IMR-90 (cell line): ENCODE measurements at regions not wholly inside any gene's neighbourhood (a gene's known extent, or its start where the extent isn't known, plus 50 kb on each side); places are given as distances from the start of the nearest gene placed in this dataset.

ENCODE experiments used
- CEBPB ChIP-seq: IDR thresholded peaks from 2 replicates; pipeline ENCODE4 v1.6.1; 2012; ENCODE audit warnings: low read depth, low read length, improper control_type of control experiment
- CTCF ChIP-seq: conservative IDR thresholded peaks from 2 replicates; pipeline ENCODE4 v1.5.1; 2012; ENCODE audit warnings: mild to moderate bottlenecking, low read depth, low read length, improper control_type of control experiment
- POLR2A ChIP-seq: IDR thresholded peaks from 2 replicates; pipeline ENCODE4 v1.6.1; 2012; ENCODE audit warnings: mild to moderate bottlenecking, low read depth, low read length
- RAD21 ChIP-seq: IDR thresholded peaks from 2 replicates; pipeline ENCODE4 v1.6.1; 2012; ENCODE audit warnings: low read length, improper control_type of control experiment
- USF2 ChIP-seq: fragments of 150-350 bp; IDR thresholded peaks from 2 replicates; pipeline ENCODE4 v1.6.1; 2017; ENCODE audit warnings: mild to moderate bottlenecking, antibody characterized with exemption, low read length, low read depth

- TF ChIP-seq CTCF (no peak), POLR2A (no peak), CEBPB (no peak), USF2 (no peak), RAD21 (no peak)
Measured at GRCh38 chrX:43604753-43605152, 51.3 kb upstream of the MAOA start.
